ENCODE measurements at regions not wholly inside any gene's neighbourhood (a gene's known extent, or its start where the extent isn't known, plus 50 kb on each side); places are given as distances from the start of the nearest gene placed in this dataset.
"Not testable (repeated sequence)": the region's sequence is repeated elsewhere in the genome, so short reads cannot be mapped to it uniquely, and the experiment has no call there.

DNA sequence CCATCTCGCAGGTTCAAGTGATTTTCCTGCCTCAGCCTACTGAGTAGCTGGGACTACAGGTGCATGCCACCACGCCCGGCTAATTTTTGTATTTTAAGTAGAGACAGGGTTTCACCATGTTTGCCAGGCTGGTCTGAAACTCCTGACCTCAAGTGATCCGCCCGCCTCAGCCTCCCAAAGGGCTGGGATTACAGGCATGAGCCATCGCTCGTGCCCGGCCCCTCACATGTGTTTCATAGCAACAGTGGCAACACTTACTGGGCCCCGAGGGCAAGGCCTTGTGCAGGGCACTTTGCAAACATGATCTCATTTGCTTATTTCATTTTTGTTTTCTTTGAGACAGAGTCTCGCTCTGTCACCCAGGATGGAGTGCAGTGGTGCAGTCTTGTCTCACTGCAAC, 171.7 kb upstream of the PPP1R26 start:
- TF ChIP-seq POLR2AphosphoS5 (IDR thresholded peaks at IDR 0.05; ENCODE audit: low read depth, low read length); TAF1 (IDR thresholded peaks at IDR 0.05; ENCODE audit: borderline replicate concordance, low read depth, low read length): not testable (repeated sequence)

All from GM12892 (cell line).